ENCODE measurements at regions not wholly inside any gene's neighbourhood (a gene's known extent, or its start where the extent isn't known, plus 50 kb on each side); places are given as distances from the start of the nearest gene placed in this dataset.

DNA sequence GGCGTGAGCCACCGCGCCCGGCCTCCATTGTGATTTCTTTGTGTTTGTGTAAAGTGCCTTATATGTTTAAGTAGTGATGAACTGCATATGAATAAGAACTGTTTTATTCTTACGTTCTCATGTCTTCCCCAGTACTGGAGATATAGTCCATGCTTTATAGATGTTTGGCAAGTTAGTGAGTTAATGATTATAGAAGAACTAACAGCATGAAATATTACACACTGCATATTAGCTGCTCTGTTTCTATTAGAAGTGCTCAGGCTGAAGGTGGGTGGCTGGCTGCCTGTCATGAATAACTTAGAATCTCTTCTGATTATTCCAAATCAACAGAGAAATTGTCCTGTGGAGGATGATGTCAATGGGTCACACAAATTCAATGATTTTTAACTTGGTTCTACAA, 709.4 kb downstream of the GALC start:
- Histone ChIP-seq H3K27me3 (ENCODE audit: control insufficient read depth in 1 of 2, insufficient read depth in 2 of 2, low read length in 2 of 2) (no peaks in the 10 kb centered on the region), H3K4me1 (ENCODE audit: insufficient read depth, low read length) (no peaks in the 10 kb centered on the region), H3K9me3 (ENCODE audit: control insufficient read depth in 1 of 2, insufficient read depth in 1 of 2, low read length in 2 of 2) (peaks cover 0 to 6% of the 10 kb centered on the region in 2 experiments), H3K27ac (ENCODE audit: low read depth in 1 of 2, low read length in 2 of 2) (no peak overlapping the region), H3K4me3 (ENCODE audit: low read length) (no peak overlapping the region), H3K36me3 (ENCODE audit: insufficient read depth, low read length) (no peaks in the 10 kb centered on the region)
- ChIA-PET CTCF (no interaction called here), POLR2A (no interaction called here)
- no peak overlapping the region for H3K4me3 Mint-ChIP-seq
- TF ChIP-seq, protein P1, sequence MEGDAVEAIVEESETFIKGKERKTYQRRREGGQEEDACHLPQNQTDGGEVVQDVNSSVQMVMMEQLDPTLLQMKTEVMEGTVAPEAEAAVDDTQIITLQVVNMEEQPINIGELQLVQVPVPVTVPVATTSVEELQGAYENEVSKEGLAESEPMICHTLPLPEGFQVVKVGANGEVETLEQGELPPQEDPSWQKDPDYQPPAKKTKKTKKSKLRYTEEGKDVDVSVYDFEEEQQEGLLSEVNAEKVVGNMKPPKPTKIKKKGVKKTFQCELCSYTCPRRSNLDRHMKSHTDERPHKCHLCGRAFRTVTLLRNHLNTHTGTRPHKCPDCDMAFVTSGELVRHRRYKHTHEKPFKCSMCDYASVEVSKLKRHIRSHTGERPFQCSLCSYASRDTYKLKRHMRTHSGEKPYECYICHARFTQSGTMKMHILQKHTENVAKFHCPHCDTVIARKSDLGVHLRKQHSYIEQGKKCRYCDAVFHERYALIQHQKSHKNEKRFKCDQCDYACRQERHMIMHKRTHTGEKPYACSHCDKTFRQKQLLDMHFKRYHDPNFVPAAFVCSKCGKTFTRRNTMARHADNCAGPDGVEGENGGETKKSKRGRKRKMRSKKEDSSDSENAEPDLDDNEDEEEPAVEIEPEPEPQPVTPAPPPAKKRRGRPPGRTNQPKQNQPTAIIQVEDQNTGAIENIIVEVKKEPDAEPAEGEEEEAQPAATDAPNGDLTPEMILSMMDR (IDR thresholded peaks at IDR 0.05) = no peak
- DNase-seq = no peak
- intact Hi-C loops (cut with DNase I, micrococcal nuclease) = no loop called here
- H3K27ac Mint-ChIP-seq = no peak overlapping the region
- no peaks in the 10 kb centered on the region for H3K4me1 Mint-ChIP-seq (ENCODE audit: low read depth)
- H3K9me3 Mint-ChIP-seq = no peaks in the 10 kb centered on the region
- no peaks in the 10 kb centered on the region for H3K27me3 Mint-ChIP-seq
- H3K36me3 Mint-ChIP-seq (ENCODE audit: low read depth) = no peaks in the 10 kb centered on the region
- ATAC-seq (ENCODE audit: poor library complexity) = no peak

DNA sequence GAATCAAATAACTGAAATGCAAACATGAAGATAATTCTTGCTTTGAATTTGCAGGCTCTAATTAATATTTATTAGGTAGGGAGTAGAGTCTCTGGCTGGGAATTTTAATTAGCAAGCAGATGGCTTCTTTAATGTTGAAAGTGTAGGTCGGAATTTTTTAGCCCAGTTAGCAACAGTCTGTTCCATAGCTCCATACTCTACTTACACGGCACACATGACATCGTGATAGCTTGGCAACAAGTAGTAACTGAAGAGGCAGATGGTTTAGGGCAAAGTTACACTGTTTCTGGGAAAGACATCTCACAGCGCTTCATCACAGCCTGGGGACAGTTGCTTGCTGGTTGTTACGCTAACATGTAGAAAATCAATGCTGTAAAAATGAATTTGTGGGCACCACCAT, 710.7 kb downstream of the GALC start:
- TF ChIP-seq, protein P1 (IDR thresholded peaks at IDR 0.05) = no peak
- Mint-ChIP-seq H3K9me3 (no peaks in the 10 kb centered on the region), H3K27ac (no peak overlapping the region), H3K4me1 (ENCODE audit: low read depth) (no peaks in the 10 kb centered on the region), H3K36me3 (ENCODE audit: low read depth) (no peaks in the 10 kb centered on the region), H3K27me3 (no peaks in the 10 kb centered on the region), H3K4me3 (no peak overlapping the region)
- no peak overlapping the region for H3K4me3 ChIP-seq (ENCODE audit: low read length)
- ChIA-PET CTCF (interaction anchor here (0.6 kb wide), 1 partner anchor 8 kb away, joined by 3 read pairs; no protein-coding TSS in a partner anchor), POLR2A (no interaction called here)
- no peak overlapping the region for H3K27ac ChIP-seq (ENCODE audit: low read depth in 1 of 2, low read length in 2 of 2)
- no peaks in the 10 kb centered on the region for H3K27me3 ChIP-seq (ENCODE audit: control insufficient read depth in 1 of 2, insufficient read depth in 2 of 2, low read length in 2 of 2)
- H3K4me1 ChIP-seq (ENCODE audit: insufficient read depth, low read length) = no peaks in the 10 kb centered on the region
- no peaks in the 10 kb centered on the region for H3K36me3 ChIP-seq (ENCODE audit: insufficient read depth, low read length)
- DNase-seq (no peak), ATAC-seq (ENCODE audit: poor library complexity) (no peak)
- intact Hi-C loops (cut with DNase I, micrococcal nuclease) = no loop called here
- peaks cover 0 to 6% of the 10 kb centered on the region in 2 experiments for H3K9me3 ChIP-seq (ENCODE audit: control insufficient read depth in 1 of 2, insufficient read depth in 1 of 2, low read length in 2 of 2)

DNA sequence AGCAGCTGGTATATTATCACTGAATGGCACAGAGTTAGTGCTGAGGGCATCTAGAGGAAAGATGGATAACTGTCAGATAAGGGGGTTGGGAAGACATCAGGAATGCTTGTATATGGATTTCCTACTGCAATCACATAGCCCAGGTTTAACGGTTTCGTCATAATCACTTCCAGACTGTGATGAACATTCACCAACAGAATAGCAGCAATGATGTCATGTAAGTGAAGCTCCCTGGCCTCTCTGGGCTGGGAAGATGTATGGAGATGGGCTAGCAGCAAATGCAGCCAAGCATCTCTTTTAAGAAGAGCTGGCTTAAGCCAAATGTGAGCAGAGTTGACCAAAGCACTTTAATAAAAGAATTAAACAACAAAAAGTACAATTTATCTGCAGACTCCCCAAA, 714.6 kb downstream of the GALC start:
- Mint-ChIP-seq H3K9me3 (peaks cover 4% of the 10 kb centered on the region), H3K27ac (no peak overlapping the region), H3K36me3 (ENCODE audit: low read depth) (no peaks in the 10 kb centered on the region), H3K27me3 (no peaks in the 10 kb centered on the region), H3K4me3 (no peak overlapping the region), H3K4me1 (ENCODE audit: low read depth) (no peaks in the 10 kb centered on the region)
- Histone ChIP-seq H3K27ac (ENCODE audit: low read depth in 1 of 2, low read length in 2 of 2) (no peak overlapping the region), H3K36me3 (ENCODE audit: insufficient read depth, low read length) (no peaks in the 10 kb centered on the region), H3K4me1 (ENCODE audit: insufficient read depth, low read length) (no peaks in the 10 kb centered on the region), H3K27me3 (ENCODE audit: control insufficient read depth in 1 of 2, insufficient read depth in 2 of 2, low read length in 2 of 2) (no peaks in the 10 kb centered on the region), H3K4me3 (ENCODE audit: low read length) (no peak overlapping the region), H3K9me3 (ENCODE audit: control insufficient read depth in 1 of 2, insufficient read depth in 1 of 2, low read length in 2 of 2) (peaks cover 0 to 4% of the 10 kb centered on the region in 2 experiments)
- TF ChIP-seq, protein P1 (IDR thresholded peaks at IDR 0.05) = no peak
- POLR2A ChIA-PET = no interaction called here
- intact Hi-C loops (cut with DNase I, micrococcal nuclease) = no loop called here
- no peak for DNase-seq
- CTCF ChIA-PET = no interaction called here
- no peak for ATAC-seq (ENCODE audit: poor library complexity)
